Mucosa of stomach (tissue), 1 donor: ENCODE measurements at regions not wholly inside any gene's neighbourhood (a gene's known extent, or its start where the extent isn't known, plus 50 kb on each side); places are given as distances from the start of the nearest gene placed in this dataset.
"Not testable (repeated sequence)": the region's sequence is repeated elsewhere in the genome, so short reads cannot be mapped to it uniquely, and the experiment has no call there.

ENCODE experiments used
- H3K27me3 ChIP-seq: one replicate; pipeline ENCODE4 v1.7.0; 2013; ENCODE audit warnings: mild to moderate bottlenecking, low read length; ENCODE audit not compliant: control insufficient read depth, insufficient read depth
- H3K36me3 ChIP-seq: one replicate; pipeline ENCODE4 v1.7.0; 2013; ENCODE audit warnings: low read length; ENCODE audit not compliant: control insufficient read depth, insufficient read depth
- H3K4me1 ChIP-seq: one replicate; pipeline ENCODE4 v1.7.0; 2013; ENCODE audit warnings: mild to moderate bottlenecking, low read length; ENCODE audit not compliant: control insufficient read depth, insufficient read depth
- H3K4me3 ChIP-seq: one replicate; pipeline ENCODE4 v1.7.0; 2013; ENCODE audit warnings: low read length
- H3K9ac ChIP-seq: one replicate; pipeline ENCODE4 v1.7.0; 2013; ENCODE audit warnings: mild to moderate bottlenecking, low read length, moderate library complexity
- H3K9me3 ChIP-seq: one replicate; pipeline ENCODE4 v1.7.0; 2013; ENCODE audit warnings: mild to moderate bottlenecking, low read length, moderate library complexity; ENCODE audit not compliant: control insufficient read depth
- donor health status: Pancreatic carcinoma.

DNA sequence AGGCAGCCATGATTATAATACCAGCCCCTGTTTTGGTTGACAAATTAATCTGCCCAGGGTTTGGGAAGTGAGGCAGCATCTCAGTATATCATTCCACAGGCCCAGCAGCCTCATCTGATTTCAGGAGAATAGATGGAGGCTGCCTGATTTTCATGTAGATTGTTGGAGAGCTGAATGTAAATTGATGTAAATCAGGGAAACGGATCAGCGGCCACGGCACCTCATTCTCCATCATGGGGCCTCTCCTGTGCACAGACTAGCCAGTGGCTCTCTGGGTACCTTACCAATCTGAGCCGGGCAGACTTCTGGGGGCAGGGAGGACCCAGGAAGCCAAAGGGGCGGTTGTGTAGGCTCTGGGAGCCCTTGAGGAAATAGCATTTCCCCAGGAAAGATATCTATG is 63.7 kb upstream of the GSC start:
- Histone ChIP-seq H3K9me3 (no peaks in the 10 kb centered on the region), H3K4me3 (no peak overlapping the region), H3K27me3 (no peaks in the 10 kb centered on the region), H3K4me1 (no peaks in the 10 kb centered on the region), H3K9ac (no peak overlapping the region), H3K36me3 (no peaks in the 10 kb centered on the region)

GRCh38 chr14:94831085-94831484 is 61.2 kb upstream of the GSC start:
- no peak overlapping the region for H3K9ac ChIP-seq
- no peaks in the 10 kb centered on the region for H3K27me3 ChIP-seq
- H3K36me3 ChIP-seq: no peaks in the 10 kb centered on the region
- H3K4me3 ChIP-seq: no peak overlapping the region
- H3K9me3 ChIP-seq: no peaks in the 10 kb centered on the region
- no peaks in the 10 kb centered on the region for H3K4me1 ChIP-seq

DNA sequence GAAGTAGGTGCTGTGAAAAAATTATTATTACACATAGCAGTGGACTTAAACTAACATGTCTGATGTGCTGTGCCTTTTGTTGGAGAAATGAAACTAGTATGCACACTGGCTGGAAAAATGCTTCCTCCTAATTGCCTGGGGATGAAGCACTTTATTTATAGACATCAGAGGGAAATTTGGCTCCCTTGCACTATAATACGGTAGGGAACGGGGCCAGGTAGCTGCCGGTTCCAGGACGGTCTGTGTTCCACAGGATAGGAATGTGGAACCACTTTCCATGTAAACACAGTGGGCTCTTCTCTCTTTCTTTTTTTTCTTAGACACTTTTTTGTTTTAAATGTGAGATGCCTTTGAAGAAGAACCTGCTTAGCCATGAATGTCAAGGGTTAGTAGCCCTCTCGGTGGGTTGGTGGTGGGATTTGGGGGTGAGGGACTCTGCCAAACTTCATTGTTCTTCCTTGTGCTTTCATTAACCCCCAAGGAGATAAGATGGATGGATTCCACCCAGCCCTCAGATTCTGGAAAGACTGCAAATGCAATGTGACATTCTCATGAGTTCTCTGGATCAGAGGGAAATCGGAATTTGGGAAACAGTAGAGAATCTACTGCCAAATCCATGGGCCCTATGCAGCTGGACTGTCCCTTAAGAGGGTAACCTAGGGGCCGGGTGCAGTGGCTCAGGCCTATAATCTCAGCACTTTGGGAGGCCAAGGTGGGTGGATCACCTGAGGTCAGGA is 58.0 kb upstream of the GSC start:
- Histone ChIP-seq H3K9ac (no peak overlapping the region), H3K4me3 (no peak overlapping the region), H3K9me3 (no peaks in the 10 kb centered on the region), H3K27me3 (no peaks in the 10 kb centered on the region), H3K4me1 (no peaks in the 10 kb centered on the region), H3K36me3 (no peaks in the 10 kb centered on the region)

- H3K4me3 ChIP-seq: no peak overlapping the region
Measured at GRCh38 chr14:94826774-94827173, 56.9 kb upstream of the GSC start.

GRCh38 chr14:94823556-94824341 is 53.8 kb upstream of the GSC start:
- Histone ChIP-seq H3K27me3 (no peaks in the 10 kb centered on the region), H3K4me1 (no peaks in the 10 kb centered on the region), H3K9ac (no peak overlapping the region), H3K9me3 (no peaks in the 10 kb centered on the region), H3K4me3 (no peak overlapping the region), H3K36me3 (no peaks in the 10 kb centered on the region)

More at GRCh38 chr14:94826774-94827173, 56.9 kb upstream of the GSC start:
- Histone ChIP-seq H3K36me3 (no peaks in the 10 kb centered on the region), H3K27me3 (no peaks in the 10 kb centered on the region), H3K4me1 (no peaks in the 10 kb centered on the region), H3K9ac (no peak overlapping the region), H3K9me3 (no peaks in the 10 kb centered on the region)

GRCh38 chr14:94821705-94822104 is 51.8 kb upstream of the GSC start:
- Histone ChIP-seq H3K4me3 (no peak overlapping the region), H3K36me3 (no peaks in the 10 kb centered on the region), H3K27me3 (no peaks in the 10 kb centered on the region), H3K4me1 (no peaks in the 10 kb centered on the region), H3K9me3 (no peaks in the 10 kb centered on the region), H3K9ac (no peak overlapping the region)

DNA sequence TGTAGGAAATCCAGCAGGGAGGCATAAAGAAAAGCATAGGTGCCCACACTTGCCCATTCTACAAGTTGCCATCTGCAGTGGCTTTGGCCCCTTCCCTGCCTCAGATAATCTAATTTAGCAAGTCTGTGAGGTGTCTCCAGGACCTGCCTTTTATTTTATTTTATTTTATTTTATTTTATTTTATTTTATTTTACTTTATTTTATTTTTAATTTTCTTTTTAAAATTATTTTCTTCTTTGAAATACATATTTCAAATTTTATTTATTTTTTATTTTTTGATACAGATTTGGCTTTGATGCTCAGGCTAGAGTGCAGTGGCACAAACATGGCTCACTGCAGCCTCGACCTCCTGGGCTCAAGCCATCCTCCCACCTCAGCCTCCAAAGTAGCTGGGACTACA is 51.0 kb upstream of the GSC start:
- H3K36me3 ChIP-seq, H3K4me3 ChIP-seq, H3K27me3 ChIP-seq, H3K4me1 ChIP-seq, H3K9me3 ChIP-seq, H3K9ac ChIP-seq: not testable (repeated sequence)
